Psoas muscle (tissue), 7 donors: ENCODE measurements at regions not wholly inside any gene's neighbourhood (a gene's known extent, or its start where the extent isn't known, plus 50 kb on each side); places are given as distances from the start of the nearest gene placed in this dataset.

Source experiments
- ATAC-seq, 4 donors: fragments of 200-7000 bp; cut with Tn5 transposase; one replicate each; pipeline ENCODE4 v1.9.1; 2020; ENCODE audit warnings: moderate library complexity in 3 of 4, mild to moderate bottlenecking in 2 of 4
- DNase-seq, 2 donors: peaks; one replicate each; pipeline ENCODE4 v3.0.0-alpha.2; 2020
- H3K27ac ChIP-seq: fragments of 200-600 bp; one replicate; pipeline ENCODE4 v1.8.0; 2022
- H3K27me3 ChIP-seq, 3 donors: fragments of 200-600 bp in 1 of 3; one replicate each; pipeline versions ENCODE4 v1.6.1 to v1.8.0; 2013 to 2022; ENCODE audit warnings: low read length in 2 of 3, mild to moderate bottlenecking in 2 of 3, moderate library complexity in 1 of 3; ENCODE audit not compliant: insufficient read depth in 3 of 3
- H3K36me3 ChIP-seq, 2 donors: fragments of 200-600 bp in 1 of 2; one replicate each; pipeline versions ENCODE4 v1.6.1 to v1.8.0; 2013 to 2022; ENCODE audit warnings: low read depth in 1 of 2, mild to moderate bottlenecking in 1 of 2, moderate library complexity in 1 of 2; ENCODE audit not compliant: insufficient read depth in 1 of 2
- H3K4me1 ChIP-seq: fragments of 200-600 bp; one replicate; pipeline ENCODE4 v1.8.0; 2022
- H3K4me3 ChIP-seq: fragments of 200-600 bp; one replicate; pipeline ENCODE4 v1.8.0; 2022; ENCODE audit warnings: mild to moderate bottlenecking
- H3K9me3 ChIP-seq: fragments of 200-600 bp; one replicate; pipeline ENCODE4 v1.8.0; 2022
- CTCF ChIP-seq: fragments of 200-600 bp; IDR thresholded peaks from one replicate; pipeline ENCODE4 v1.8.0; 2022; ENCODE audit warnings: antibody characterized with exemption
- WGBS, 3 donors: extraction: QIAGEN DNeasy Blood & Tissue Kit; methylation state at CpG; one replicate each; pipeline versions ENCODE4 v1.1.6 to v1.1.7; 2013; 5-methylcytosine and 5-hydroxymethylcytosine counted together
- intact Hi-C, 2 donors: fragments of 100-400 bp; cut with DNase I; formaldehyde crosslinking; loops; one replicate each; pipeline versions ENCODE4 v1.11.0 to v1.14.2; 2022
- donor health status: healthy with polysubstance abuse.
- donor health status: DM: no; HTN: no; CAD: no; lungs with moderate emphysema.
- donor health status: Bipolar disorder and iron deficiency.
- donor health status: healthy.
- donor health status: DM: yes; HTN: yes; CAD: no.
- donor health status: DM: no; HTN: no; CAD: no.
- donor health status: DM: yes; HTN: yes; CAD: no.

GRCh38 chr21:38097789-38098188 lies 159.0 kb upstream of the KCNJ15 start:
- H3K27me3 ChIP-seq = peaks cover 0 to 1% (median 0%) of the 10 kb centered on the region in 3 donors
- no peaks in the 10 kb centered on the region for H3K4me1 ChIP-seq
- no peak for ATAC-seq
- no peak for DNase-seq
- no peaks in the 10 kb centered on the region for H3K9me3 ChIP-seq
- intact Hi-C loops = no loop called here
- H3K36me3 ChIP-seq = no peaks in the 10 kb centered on the region
- no peak overlapping the region for H3K4me3 ChIP-seq
- no peak overlapping the region for H3K27ac ChIP-seq
- TF ChIP-seq CTCF = no peak

- no peaks in the 10 kb centered on the region for H3K36me3 ChIP-seq
- ATAC-seq (no peak), DNase-seq (no peak)
- TF ChIP-seq CTCF = no peak
- H3K27ac ChIP-seq = no peak overlapping the region
- peaks cover 0 to 3% (median 0%) of the 10 kb centered on the region in 3 donors for H3K27me3 ChIP-seq
- intact Hi-C loops = no loop called here
- H3K4me1 ChIP-seq = no peaks in the 10 kb centered on the region
- H3K4me3 ChIP-seq = no peak overlapping the region
- 98 to 100% (median 98%) methylated on average over 3 of the region's 3 CpGs for WGBS, 3 donors
- no peaks in the 10 kb centered on the region for H3K9me3 ChIP-seq
Observed at GRCh38 chr21:38112219-38112789, 144.5 kb upstream of the KCNJ15 start.

- H3K36me3 ChIP-seq = no peaks in the 10 kb centered on the region
Observed at GRCh38 chr21:38114717-38115333, 142.0 kb upstream of the KCNJ15 start.

GRCh38 chr21:38115870-38116269 lies 140.9 kb upstream of the KCNJ15 start:
- no peak overlapping the region for H3K4me3 ChIP-seq
- WGBS, 3 donors = 95 to 96% (median 95%) methylated on average over 3 of the region's 3 CpGs
- no peaks in the 10 kb centered on the region for H3K36me3 ChIP-seq
- peaks cover 0 to 3% (median 0%) of the 10 kb centered on the region in 3 donors for H3K27me3 ChIP-seq
- H3K4me1 ChIP-seq = no peaks in the 10 kb centered on the region
- ATAC-seq = no peak
- no peak for DNase-seq
- H3K9me3 ChIP-seq = no peaks in the 10 kb centered on the region
- TF ChIP-seq CTCF = no peak
- H3K27ac ChIP-seq = no peak overlapping the region
- intact Hi-C loops = no loop called here

More at GRCh38 chr21:38114717-38115333, 142.0 kb upstream of the KCNJ15 start:
- H3K9me3 ChIP-seq = no peaks in the 10 kb centered on the region
- H3K4me3 ChIP-seq = no peak overlapping the region
- ATAC-seq (no peak), DNase-seq (no peak)
- intact Hi-C loops = no loop called here
- TF ChIP-seq CTCF = no peak
- H3K27ac ChIP-seq = no peak overlapping the region
- whole genome bisulfite sequencing, 3 donors = 92 to 95% (median 95%) methylated on average over 2 of the region's 2 CpGs
- no peaks in the 10 kb centered on the region for H3K4me1 ChIP-seq
- H3K27me3 ChIP-seq = peaks cover 0 to 3% (median 0%) of the 10 kb centered on the region in 3 donors
